Tibial artery (tissue), 4 donors: ENCODE measurements at regions not wholly inside any gene's neighbourhood (a gene's known extent, or its start where the extent isn't known, plus 50 kb on each side); places are given as distances from the start of the nearest gene placed in this dataset.
"Not testable (repeated sequence)": the region's sequence is repeated elsewhere in the genome, so short reads cannot be mapped to it uniquely, and the experiment has no call there.

Source experiments
- DNase-seq, 2 donors: peaks; one replicate each; pipeline ENCODE4 v3.0.0-alpha.2; 2019
- H3K27ac ChIP-seq, 2 donors: fragments of 200-600 bp; sonication (generic) in 1 of 2; 1 replicate in 1 of 2; 2 replicates in 1 of 2; pipeline ENCODE4 v1.5.1; 2018 to 2019; ENCODE audit warnings: mild to moderate bottlenecking in 1 of 2
- H3K27me3 ChIP-seq, 2 donors: fragments of 200-600 bp; sonication (generic) in 1 of 2; one replicate each; pipeline versions ENCODE4 v1.5.1 to v1.6.0; 2016 to 2019
- H3K36me3 ChIP-seq, 3 donors: fragments of 200-600 bp; sonication (generic) in 2 of 3; one replicate each; pipeline ENCODE4 v1.5.1; 2016 to 2019; ENCODE audit warnings: mild to moderate bottlenecking in 2 of 3
- H3K4me1 ChIP-seq, 4 donors: fragments of 200-600 bp; sonication (generic) in 2 of 4; 1 replicate in 3 of 4; 2 replicates in 1 of 4; pipeline ENCODE4 v1.5.1; 2016 to 2019
- H3K4me3 ChIP-seq, 2 donors: fragments of 200-600 bp; sonication (generic) in 1 of 2; 1 replicate in 1 of 2; 2 replicates in 1 of 2; pipeline ENCODE4 v1.5.1; 2018 to 2019; ENCODE audit warnings: mild to moderate bottlenecking in 2 of 2
- H3K9me3 ChIP-seq, 3 donors: fragments of 200-600 bp; sonication (generic) in 1 of 3; one replicate each; pipeline ENCODE4 v1.5.1; 2016 to 2019
- CTCF ChIP-seq, 2 experiments: fragments of 200-600 bp in 1 of 2; fragments of 450-650 bp in 1 of 2; IDR thresholded peaks; one replicate each; pipeline ENCODE4 v1.5.1; 2017 to 2019; ENCODE audit warnings: antibody characterized with exemption in 2 of 2, mild to moderate bottlenecking in 1 of 2, moderate library complexity in 1 of 2
- intact Hi-C: fragments of 100-400 bp; cut with DNase I; formaldehyde crosslinking; loops from one replicate; pipeline ENCODE4 v1.15.0; 2023; ENCODE audit warnings: low total_unique reads

GRCh38 chr18:38494065-38494464, 928.5 kb upstream of the CELF4 start:
- no peaks in the 10 kb centered on the region for H3K4me1 ChIP-seq
- DNase-seq, result no peak
- peaks cover 0 to 2% (median 0%) of the 10 kb centered on the region in 3 donors for H3K9me3 ChIP-seq
- H3K27me3 ChIP-seq, result no peaks in the 10 kb centered on the region
- no peak overlapping the region for H3K27ac ChIP-seq
- intact Hi-C loops, result no loop called here
- H3K4me3 ChIP-seq, result no peak overlapping the region
- H3K36me3 ChIP-seq, result no peaks in the 10 kb centered on the region
- TF ChIP-seq CTCF (IDR thresholded peaks at IDR 0.05), result no peak

DNA sequence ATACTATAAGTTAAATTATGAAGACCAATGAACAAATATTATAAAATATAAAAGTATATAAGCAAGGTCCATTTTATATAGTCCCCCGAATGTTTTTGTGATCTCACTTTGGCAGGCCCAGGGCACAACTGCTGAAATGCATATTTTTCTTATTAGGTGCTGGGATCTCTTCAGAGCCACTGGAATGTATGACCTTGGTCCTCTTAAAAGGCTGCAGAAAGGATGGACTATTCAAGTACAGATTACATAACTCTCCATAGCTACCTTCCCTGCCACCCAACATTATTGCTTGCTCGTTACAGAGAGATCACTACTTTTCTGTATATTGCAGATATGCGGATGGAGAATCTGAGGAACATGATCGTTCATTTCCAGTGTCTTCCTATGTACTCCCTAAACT, 925.6 kb upstream of the CELF4 start:
- intact Hi-C loops, result no loop called here
- Histone ChIP-seq H3K9me3 (no peaks in the 10 kb centered on the region), H3K4me1 (no peaks in the 10 kb centered on the region), H3K4me3 (no peak overlapping the region), H3K36me3 (no peaks in the 10 kb centered on the region), H3K27me3 (no peaks in the 10 kb centered on the region), H3K27ac (no peak overlapping the region)
- no peak for TF ChIP-seq CTCF (IDR thresholded peaks at IDR 0.05)
- no peak for DNase-seq

DNA sequence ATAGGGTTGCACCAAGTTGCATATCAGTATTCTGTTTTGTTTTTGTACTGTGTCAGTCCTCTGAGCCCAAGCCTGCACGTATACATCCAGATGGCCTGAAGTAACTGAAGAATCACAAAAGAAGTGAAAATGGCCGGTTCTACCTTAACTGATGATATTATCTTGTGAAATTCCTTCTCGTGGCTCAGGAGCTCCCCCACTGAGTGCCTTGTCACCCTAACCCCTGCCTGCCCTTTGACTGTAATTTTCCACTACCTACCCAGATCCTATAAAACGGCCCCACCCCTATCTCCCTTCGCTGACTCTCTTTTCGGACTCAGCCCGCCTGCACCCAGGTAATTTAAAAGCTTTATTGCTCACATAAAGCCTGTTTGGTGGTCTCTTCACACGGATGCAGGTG, 924.1 kb upstream of the CELF4 start:
- DNase-seq, H3K9me3 ChIP-seq, H3K27me3 ChIP-seq, intact Hi-C loops, H3K27ac ChIP-seq, H3K4me3 ChIP-seq, H3K4me1 ChIP-seq, H3K36me3 ChIP-seq: not testable (repeated sequence)

- H3K36me3 ChIP-seq, result no peaks in the 10 kb centered on the region
- H3K9me3 ChIP-seq, result no peaks in the 10 kb centered on the region
- H3K4me1 ChIP-seq, result no peaks in the 10 kb centered on the region
- intact Hi-C loops, result no loop called here
- H3K27ac ChIP-seq, result no peak overlapping the region
- no peak for TF ChIP-seq CTCF (IDR thresholded peaks at IDR 0.05)
- DNase-seq, result no peak
- no peak overlapping the region for H3K4me3 ChIP-seq
- no peaks in the 10 kb centered on the region for H3K27me3 ChIP-seq
These were observed 921.9 kb upstream of the CELF4 start for GRCh38 chr18:38487521-38487920.

GRCh38 chr18:38483326-38483725, 917.7 kb upstream of the CELF4 start:
- DNase-seq, result no peak
- TF ChIP-seq CTCF (IDR thresholded peaks at IDR 0.05), result no peak
- Histone ChIP-seq H3K4me3 (no peak overlapping the region), H3K27me3 (no peaks in the 10 kb centered on the region), H3K27ac (no peak overlapping the region), H3K9me3 (no peaks in the 10 kb centered on the region), H3K4me1 (no peaks in the 10 kb centered on the region), H3K36me3 (no peaks in the 10 kb centered on the region)
- intact Hi-C loops, result no loop called here

GRCh38 chr18:38481576-38481975, 916.0 kb upstream of the CELF4 start:
- no peak for DNase-seq
- Histone ChIP-seq H3K4me1 (no peaks in the 10 kb centered on the region), H3K9me3 (no peaks in the 10 kb centered on the region), H3K27ac (no peak overlapping the region), H3K27me3 (no peaks in the 10 kb centered on the region), H3K4me3 (no peak overlapping the region), H3K36me3 (no peaks in the 10 kb centered on the region)
- intact Hi-C loops, result no loop called here
- TF ChIP-seq CTCF (IDR thresholded peaks at IDR 0.05), result no peak
